IPS-18a (cell line): ENCODE measurements at regions not wholly inside any gene's neighbourhood (a gene's known extent, or its start where the extent isn't known, plus 50 kb on each side); places are given as distances from the start of the nearest gene placed in this dataset.

ENCODE experiments used
- H3K27ac ChIP-seq: one replicate; pipeline ENCODE4 v1.5.1; 2013; ENCODE audit warnings: low read length
- H3K27me3 ChIP-seq: one replicate; pipeline ENCODE4 v1.6.1; 2013; ENCODE audit warnings: mild to moderate bottlenecking, low read length; ENCODE audit not compliant: control insufficient read depth, insufficient read depth
- H3K36me3 ChIP-seq: one replicate; pipeline ENCODE4 v1.6.1; 2013; ENCODE audit warnings: low read depth, low read length; ENCODE audit not compliant: control insufficient read depth
- H3K4me1 ChIP-seq: one replicate; pipeline ENCODE4 v1.6.1; 2013; ENCODE audit warnings: low read depth, low read length; ENCODE audit not compliant: control insufficient read depth
- H3K4me3 ChIP-seq: one replicate; pipeline ENCODE4 v1.5.1; 2013; ENCODE audit warnings: low read length
- H3K9ac ChIP-seq: one replicate; pipeline ENCODE4 v1.6.1; 2013; ENCODE audit warnings: mild to moderate bottlenecking, low read length, moderate library complexity
- H3K9me3 ChIP-seq: one replicate; pipeline ENCODE4 v1.6.1; 2013; ENCODE audit warnings: low read depth, low read length; ENCODE audit not compliant: control insufficient read depth

DNA sequence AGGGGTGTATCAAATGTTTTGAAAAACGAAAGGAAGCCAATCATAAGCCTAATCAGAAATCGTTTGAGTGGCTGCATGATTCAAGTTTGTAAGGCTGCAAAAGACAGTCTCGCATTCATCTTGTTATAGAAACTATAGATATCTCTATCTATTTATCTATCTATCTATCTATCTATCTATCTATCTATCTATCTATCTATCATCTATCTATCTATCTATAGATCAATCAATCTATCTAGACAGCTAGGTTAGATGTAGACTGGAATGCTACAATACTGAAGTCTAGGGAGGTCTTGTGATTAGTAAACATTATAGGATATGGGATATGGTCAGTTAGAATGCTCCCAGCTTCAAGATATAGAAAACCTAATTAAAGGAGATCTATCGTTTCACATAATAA, 52.2 kb upstream of the BTG1 start:
- no peak overlapping the region for H3K27ac ChIP-seq
- H3K9ac ChIP-seq: no peak overlapping the region
- no peaks in the 10 kb centered on the region for H3K9me3 ChIP-seq
- H3K4me3 ChIP-seq: no peak overlapping the region
- no peaks in the 10 kb centered on the region for H3K27me3 ChIP-seq
- no peaks in the 10 kb centered on the region for H3K36me3 ChIP-seq
- no peaks in the 10 kb centered on the region for H3K4me1 ChIP-seq

DNA sequence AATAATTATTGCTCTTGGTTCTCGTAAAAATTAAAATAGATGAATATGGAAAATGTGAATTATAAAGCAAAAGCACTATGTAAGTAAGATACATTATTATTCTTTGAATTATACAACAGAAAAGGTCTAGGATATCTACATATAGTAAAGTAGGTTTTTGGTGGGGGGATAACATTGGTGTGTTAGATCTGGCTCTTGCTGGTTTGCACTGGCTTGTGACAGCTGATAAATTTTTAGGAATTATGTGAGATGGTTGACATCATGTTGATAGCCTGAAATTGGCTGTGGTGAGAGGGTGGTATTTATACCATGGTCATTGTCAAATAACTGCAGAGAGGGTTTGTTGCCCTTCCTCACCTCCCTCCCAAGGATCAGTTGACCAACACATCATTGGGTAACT, 50.7 kb upstream of the BTG1 start:
- Histone ChIP-seq H3K4me3 (no peak overlapping the region), H3K4me1 (no peaks in the 10 kb centered on the region), H3K27me3 (no peaks in the 10 kb centered on the region), H3K36me3 (no peaks in the 10 kb centered on the region), H3K27ac (no peak overlapping the region), H3K9ac (no peak overlapping the region), H3K9me3 (no peaks in the 10 kb centered on the region)
